GM12873 (cell line): ENCODE measurements at regions not wholly inside any gene's neighbourhood (a gene's known extent, or its start where the extent isn't known, plus 50 kb on each side); places are given as distances from the start of the nearest gene placed in this dataset.

ENCODE experiments used
- TF ChIP-seq, protein P1 (sequence below): IDR thresholded peaks from 2 replicates; pipeline ENCODE4 v1.5.1; 2012; ENCODE audit warnings: low read depth, mild to moderate bottlenecking, moderate library complexity, low read length, control low read depth; ENCODE audit not compliant: insufficient read depth; ENCODE audit errors: missing control alignments

GRCh38 chr10:3287572-3288445, 115.2 kb upstream of the PITRM1 start:
- TF ChIP-seq, protein P1, sequence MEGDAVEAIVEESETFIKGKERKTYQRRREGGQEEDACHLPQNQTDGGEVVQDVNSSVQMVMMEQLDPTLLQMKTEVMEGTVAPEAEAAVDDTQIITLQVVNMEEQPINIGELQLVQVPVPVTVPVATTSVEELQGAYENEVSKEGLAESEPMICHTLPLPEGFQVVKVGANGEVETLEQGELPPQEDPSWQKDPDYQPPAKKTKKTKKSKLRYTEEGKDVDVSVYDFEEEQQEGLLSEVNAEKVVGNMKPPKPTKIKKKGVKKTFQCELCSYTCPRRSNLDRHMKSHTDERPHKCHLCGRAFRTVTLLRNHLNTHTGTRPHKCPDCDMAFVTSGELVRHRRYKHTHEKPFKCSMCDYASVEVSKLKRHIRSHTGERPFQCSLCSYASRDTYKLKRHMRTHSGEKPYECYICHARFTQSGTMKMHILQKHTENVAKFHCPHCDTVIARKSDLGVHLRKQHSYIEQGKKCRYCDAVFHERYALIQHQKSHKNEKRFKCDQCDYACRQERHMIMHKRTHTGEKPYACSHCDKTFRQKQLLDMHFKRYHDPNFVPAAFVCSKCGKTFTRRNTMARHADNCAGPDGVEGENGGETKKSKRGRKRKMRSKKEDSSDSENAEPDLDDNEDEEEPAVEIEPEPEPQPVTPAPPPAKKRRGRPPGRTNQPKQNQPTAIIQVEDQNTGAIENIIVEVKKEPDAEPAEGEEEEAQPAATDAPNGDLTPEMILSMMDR = no peak

DNA sequence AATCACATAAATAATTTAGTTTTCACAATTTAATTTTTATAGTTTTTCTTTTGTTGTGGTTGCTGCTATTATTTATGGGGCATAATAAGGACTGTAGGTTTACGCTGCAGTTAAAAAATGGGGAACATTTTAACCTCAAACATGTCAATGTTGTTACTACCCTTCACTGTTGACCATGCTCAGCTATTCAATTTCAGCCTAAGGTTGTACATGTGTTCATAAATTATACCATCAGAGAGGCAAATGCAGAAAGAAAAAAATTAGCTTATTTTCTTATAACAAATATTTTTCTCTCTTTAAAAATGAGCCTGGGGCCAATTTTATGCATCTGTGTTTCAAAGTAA, 110.1 kb upstream of the PITRM1 start:
- TF ChIP-seq, protein P1 = no peak

DNA sequence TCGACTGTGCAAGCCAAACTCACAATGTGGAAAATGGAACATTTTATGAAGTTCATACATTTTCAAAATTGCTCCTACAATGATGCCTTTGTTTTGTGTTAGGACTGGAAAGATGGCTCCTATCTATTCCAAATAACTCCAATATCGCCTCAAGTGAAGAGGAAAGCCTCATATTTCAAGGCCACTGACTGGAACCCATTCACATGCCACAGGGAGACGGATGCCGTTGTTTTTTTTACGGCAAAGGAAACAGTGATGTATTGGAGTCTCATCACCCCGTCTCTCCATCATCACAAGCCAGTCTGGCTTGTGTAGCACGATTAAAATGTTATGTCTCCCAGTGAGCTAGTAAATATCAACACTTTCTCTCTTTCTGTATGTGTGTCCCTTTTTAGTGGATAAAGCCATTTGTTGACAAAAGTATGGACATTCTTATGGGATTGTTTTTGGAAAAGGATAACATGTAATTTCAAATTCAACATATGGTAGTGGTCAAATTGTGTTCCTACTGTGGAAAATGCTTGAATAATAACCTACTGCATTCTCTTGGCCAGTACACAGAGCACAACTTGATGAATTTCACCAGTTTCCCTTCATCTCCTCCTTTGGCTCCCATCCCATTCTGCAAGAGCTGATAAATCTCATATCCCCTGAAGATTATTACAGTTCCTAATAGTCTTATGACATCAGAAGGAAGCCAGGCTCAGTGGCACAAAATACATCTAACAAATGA, 109.5 kb upstream of the PITRM1 start:
- TF ChIP-seq, protein P1 = no peak

GRCh38 chr10:3278771-3279170, 106.2 kb upstream of the PITRM1 start:
- TF ChIP-seq, protein P1 = no peak

GRCh38 chr10:3277566-3277965, 105.0 kb upstream of the PITRM1 start:
- TF ChIP-seq, protein P1 = no peak

DNA sequence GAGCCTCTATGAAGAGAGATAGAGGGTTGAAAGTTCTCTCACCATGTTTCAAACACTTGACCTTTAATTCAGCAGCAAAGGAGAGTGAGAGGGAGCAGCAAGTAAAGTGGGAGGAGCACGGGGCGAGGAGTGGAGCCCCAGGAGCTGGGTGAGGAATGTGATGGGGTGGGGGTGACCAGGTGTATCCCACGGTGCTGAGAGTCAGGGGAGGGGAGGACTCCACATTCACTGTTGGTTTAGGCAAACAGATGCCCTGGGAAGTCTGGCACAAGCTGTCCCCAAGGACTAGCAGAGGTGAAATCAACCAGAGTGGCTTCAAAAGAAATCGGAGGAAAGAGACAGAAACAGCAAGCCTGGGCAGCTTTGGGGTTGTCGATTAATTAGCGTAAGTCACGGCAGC, 101.8 kb upstream of the PITRM1 start:
- TF ChIP-seq, protein P1 = no peak

GRCh38 chr10:3273966-3274365, 101.4 kb upstream of the PITRM1 start:
- TF ChIP-seq, protein P1 = no peak
